Astrocyte of the hippocampus (primary cell): ENCODE measurements at regions not wholly inside any gene's neighbourhood (a gene's known extent, or its start where the extent isn't known, plus 50 kb on each side); places are given as distances from the start of the nearest gene placed in this dataset.
"Not testable (repeated sequence)": the region's sequence is repeated elsewhere in the genome, so short reads cannot be mapped to it uniquely, and the experiment has no call there.

Experiments used
- DNase-seq: peaks from one replicate; pipeline ENCODE4 v3.0.0; 2011; ENCODE audit warnings: low read depth, low spot score

DNA sequence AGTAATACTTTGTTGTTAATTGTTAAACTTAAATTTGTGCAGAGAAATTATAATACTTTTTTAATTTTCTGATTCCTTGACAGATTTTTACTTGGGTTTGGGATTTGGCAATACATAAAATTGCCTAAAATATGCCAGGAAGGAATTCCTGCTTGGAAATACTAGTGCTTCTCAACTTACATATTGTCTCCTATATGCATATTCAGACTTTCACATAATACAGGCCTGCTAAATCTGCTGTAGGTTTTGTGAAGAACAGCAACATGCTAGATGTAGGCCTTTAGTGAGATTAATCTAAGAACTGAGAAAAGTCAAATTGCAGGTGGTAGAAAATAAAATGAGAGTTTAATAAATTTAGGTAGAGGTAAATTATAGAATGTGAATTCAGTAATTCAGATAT is 468.5 kb upstream of the MIS18BP1 start:
- DNase-seq = no peak

- DNase-seq = no peak
Observed at GRCh38 chr14:45716572-45716971, 463.6 kb upstream of the MIS18BP1 start.

DNA sequence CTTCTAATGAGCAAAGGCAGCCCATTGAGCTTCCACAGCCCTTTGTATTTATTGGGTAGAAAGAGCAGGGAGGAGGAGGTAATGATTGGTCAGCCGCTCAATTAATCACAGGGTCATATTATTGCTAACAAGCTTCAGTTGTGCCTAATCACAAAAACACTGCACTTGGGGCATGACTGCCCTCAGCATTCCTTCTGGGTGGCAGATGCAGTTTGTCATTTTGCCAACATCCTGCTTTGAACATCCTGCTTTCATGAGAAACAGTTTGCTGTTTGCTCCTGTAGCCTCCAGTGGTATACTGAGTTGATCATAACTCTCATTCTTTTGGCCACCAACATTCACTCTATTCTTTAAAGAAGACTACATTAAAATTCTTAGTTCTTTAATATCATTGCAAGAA is 462.9 kb upstream of the MIS18BP1 start:
- DNase-seq = peak; percentile 6

GRCh38 chr14:45709541-45709940 is 456.5 kb upstream of the MIS18BP1 start:
- DNase-seq = no peak

GRCh38 chr14:45705940-45706534 is 453.0 kb upstream of the MIS18BP1 start:
- DNase-seq = no peak

GRCh38 chr14:45699471-45699870 is 446.5 kb upstream of the MIS18BP1 start:
- DNase-seq = peak; percentile 83

GRCh38 chr14:45698462-45699134 is 445.6 kb upstream of the MIS18BP1 start:
- peak; percentile 57 for DNase-seq

- no peak for DNase-seq
Observed at GRCh38 chr14:45686771-45687170, 433.8 kb upstream of the MIS18BP1 start.

DNA sequence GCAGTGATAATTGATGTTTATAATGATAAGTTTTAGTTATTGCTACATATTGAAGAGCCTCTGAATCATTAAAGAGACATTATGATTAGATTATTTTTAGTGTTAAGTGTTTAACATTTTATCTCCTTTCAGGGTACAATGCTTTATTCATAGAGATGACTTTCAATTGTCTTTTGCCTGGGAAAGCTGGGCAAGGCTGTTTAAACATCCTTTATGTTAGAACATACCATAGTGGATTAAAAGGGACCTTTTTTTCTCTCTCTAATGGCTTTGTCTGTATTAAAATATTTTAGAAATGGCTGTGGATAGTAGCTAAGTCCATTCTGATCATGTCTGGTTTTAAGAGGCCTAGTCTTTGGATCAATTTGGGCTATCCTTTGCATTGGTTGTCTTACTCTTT is 427.5 kb upstream of the MIS18BP1 start:
- DNase-seq = no peak

DNA sequence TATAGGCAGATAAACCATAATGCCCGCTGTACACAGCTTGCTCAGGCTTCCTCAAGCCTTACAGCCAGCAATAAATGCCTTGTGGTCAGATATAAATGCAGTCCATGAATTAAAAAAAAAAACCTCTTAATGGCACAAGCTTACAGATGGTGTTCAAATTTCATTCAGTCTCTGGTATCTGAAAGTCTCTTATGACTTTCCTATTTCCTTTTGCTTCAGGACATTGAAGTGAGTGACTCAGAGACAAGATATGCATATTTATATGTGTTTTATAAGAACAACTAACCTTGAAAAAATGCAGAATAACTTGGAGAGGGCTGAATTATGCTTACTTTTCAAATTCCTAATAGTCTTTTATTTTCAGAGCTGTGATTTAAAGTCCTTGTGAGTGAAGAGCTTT is 426.9 kb upstream of the MIS18BP1 start:
- peak; percentile 82 for DNase-seq

DNA sequence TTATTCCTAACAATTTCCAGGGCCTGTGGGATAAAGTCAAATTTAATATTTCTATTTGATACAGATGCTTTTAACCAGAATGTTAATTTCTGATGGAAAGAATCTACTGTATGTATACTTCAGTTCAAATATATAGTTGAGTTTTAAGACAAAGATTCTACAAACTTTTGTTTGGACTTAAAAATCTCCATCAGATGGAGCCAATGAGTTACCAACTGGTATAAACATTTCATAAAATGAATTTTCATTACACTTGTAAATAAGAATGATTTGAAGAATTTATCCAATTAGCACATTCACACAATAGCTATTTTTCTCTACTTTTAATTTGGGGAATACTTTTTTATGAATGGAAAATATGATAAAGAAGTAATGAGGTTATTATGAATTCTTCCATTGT is 425.2 kb upstream of the MIS18BP1 start:
- DNase-seq = no peak

DNA sequence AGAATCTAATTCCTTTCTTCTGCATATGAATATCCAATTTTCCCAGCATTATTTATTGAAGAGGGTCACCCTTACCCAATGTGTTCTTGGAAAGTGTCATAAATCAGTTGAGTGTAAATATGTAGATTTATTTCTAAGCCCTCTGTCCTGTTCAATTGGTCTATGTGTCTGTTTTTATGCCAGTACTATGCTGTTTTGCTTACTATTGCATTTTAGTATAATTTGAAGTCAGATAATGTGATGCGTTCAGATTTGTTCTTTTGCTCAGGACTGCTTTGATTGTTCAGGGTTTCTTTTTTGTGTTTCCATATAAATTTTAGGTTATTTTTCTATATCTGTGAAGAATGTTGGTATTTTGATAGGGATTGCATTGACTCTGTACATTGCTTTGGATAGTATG is 420.4 kb upstream of the MIS18BP1 start:
- no peak for DNase-seq

DNA sequence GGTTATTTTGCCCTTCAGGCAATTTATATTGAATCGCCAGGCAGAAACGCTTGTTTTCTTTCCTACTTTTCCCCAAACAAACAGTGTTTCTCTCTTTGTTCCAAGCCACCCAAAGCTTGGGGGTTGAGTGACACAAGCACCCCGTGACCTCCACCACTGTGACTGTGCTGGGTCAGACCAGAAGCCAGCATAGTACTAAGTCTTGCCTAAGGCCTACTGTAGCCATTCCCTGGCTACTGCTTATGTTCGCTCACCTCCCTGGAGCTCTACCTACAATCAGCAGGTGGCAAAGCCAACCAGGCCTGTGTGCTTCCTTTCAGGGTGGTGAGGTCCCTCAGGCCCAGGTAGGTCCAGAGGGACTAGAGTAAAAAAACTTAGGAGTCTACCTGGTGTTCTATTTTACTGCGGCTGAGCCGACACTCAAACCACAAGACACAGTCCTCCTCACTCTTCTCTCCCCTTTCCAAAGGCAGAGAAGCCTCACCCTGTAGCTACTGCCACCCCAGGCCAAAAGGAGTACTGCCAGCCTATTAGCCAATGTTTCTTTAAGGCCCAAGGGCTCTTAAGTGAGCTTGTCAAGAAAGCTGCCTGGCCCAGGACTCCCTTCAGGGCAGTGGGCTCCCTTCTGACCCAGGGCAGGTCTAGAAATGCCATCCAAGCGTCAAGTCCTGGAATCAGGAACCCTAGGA is 411.8 kb upstream of the MIS18BP1 start:
- DNase-seq = no peak

DNA sequence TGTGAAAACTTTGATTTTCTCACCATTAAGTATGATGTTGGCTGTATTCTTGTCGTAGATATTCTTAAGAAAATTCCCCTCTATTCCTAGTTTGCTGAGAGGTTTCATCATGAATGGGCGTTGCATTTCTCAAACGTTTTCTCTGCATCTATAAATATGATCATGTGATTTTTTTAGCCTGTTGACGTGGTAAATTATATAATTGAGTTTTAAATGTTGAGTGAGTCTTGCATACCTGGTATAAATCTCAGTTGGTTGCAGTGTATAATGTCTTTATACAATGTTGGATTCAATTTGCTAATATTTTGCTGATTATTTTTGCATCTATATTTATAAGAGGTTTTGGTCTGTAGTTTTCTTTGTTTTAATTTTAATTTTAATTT is 405.9 kb upstream of the MIS18BP1 start:
- no peak for DNase-seq

DNA sequence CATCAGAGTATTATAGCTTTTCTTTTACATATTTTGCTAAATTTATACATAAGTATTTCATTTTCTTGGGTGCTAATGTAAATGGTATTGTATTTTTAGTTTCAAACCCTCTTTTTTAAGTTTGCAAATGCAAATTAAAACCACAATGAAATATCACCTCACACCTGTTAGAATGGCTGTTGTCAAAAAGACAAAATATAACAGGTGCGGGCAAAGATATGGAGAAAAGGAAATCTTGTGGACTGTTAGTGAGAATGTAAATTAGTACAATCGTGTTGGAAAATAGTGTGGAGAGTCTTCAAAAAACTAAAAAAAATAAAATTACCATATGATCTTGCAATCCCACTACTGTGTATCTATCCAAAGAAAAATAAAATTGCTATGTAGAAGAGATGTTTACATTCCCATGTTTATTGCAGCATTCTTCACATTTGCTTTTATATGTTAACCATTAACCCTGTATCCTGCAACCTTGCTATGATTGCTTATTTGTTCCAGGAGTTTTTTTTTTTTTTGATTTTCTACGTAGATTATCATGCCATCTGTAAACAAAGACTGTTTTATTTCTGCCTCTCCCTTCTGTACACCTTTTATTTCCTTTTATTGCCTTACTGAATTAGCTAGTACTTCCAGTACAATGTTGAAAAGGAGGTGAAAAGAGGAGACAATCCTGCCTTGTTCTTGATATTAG is 405.4 kb upstream of the MIS18BP1 start:
- DNase-seq = no peak

DNA sequence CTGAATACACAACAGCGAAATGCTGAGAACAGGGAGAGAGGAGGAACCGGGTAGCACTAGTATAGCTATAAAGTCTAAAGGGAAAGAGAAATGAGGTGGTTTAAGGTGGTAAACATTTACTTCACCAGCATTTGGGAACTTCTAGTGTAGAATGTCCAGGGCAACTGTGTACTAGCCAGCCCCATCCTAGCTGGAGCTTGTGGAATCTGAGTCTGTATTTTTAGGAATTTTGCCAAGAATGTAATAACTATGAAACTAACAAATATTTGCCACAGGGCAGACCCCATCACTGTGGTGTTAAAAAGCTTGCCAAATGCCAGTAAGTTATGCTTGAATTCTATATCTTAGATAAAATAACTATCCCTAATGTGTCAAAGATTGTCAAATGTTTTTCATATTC is 398.9 kb upstream of the MIS18BP1 start:
- DNase-seq = peak; percentile 59

- no peak for DNase-seq
Observed at GRCh38 chr14:45650754-45651153, 397.8 kb upstream of the MIS18BP1 start.

DNA sequence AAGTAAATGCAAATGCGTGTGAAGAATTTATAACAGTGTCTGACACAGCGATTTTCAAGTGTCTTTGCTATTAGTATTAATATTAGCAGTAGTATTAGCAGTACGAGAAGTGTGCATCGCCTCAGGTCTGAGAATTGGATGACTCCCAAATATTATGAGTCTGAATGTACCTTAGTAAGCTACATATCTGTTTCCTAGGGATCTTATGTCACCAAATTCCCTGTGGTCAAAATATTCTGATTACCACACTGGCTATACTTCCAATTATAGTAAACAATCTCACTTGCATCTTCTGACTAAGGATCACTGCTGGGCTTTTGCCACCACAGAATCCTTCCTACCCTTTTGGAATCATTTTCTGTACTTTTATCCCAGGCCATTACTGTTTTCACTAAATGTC is 396.0 kb upstream of the MIS18BP1 start:
- peak; percentile 7 for DNase-seq

DNA sequence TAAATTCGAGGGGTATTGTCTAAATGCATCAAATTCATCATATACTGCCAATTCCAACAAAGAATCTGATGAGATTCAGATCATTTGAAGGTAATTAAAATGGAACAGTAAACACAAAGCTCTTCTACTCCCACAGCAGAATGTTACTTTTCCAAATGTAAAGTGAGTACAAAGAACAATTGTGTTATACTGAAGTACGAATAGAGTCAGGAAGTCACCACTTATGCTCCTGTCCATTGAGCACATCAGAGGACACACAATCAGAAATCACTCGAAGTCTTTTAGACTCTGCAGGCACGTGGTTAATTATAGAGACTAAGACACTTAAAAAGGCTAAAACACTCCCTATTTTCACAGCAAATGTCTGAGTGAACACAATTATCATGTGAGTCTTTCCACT is 388.5 kb upstream of the MIS18BP1 start:
- no peak for DNase-seq

DNA sequence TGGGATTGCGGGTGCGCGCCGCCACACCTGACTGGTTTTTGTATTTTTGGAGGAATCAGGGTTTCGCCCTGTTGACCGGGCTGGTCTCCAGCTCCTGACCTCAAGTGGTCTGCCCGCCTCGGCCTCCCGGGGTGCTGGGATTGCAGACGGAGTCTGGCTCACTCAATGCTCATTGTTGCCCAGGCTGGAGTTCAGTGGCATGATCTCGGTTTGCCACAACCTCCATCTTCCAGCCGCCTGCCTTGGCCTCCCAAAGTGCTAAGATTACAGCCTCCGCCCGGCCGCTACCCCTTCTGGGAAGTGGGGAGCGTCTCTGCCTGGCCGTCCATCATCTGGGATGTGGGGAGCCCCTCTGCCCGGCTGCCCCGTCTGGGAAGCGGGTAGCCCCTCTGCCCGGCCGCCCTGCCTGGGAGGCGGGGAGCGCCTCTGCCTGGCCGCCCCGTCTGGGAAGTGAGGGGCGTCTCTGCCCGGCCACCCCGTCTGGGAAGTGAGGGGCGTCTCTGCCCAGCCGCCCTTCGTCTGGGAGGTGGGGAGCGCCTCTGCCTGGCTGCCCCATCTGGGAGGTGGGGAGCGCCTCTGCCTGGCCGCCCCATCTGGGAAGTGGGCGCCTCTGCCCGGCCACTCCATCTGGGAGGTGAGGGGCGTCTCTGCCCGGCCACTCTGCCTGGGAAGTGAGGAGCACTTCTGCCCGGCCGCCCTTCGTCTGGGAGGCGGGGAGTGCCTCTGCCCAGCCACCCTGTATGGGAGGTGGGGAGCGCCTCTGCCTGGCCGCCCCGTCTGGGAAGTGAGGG is 381.8 kb upstream of the MIS18BP1 start:
- DNase-seq = not testable (repeated sequence)

- no peak for DNase-seq
Observed at GRCh38 chr14:45633220-45633984, 380.4 kb upstream of the MIS18BP1 start.
